Astrocyte of the hippocampus (primary cell): ENCODE measurements at regions not wholly inside any gene's neighbourhood (a gene's known extent, or its start where the extent isn't known, plus 50 kb on each side); places are given as distances from the start of the nearest gene placed in this dataset.
"Not testable (repeated sequence)": the region's sequence is repeated elsewhere in the genome, so short reads cannot be mapped to it uniquely, and the experiment has no call there.

Experiments used
- DNase-seq: peaks from one replicate; pipeline ENCODE4 v3.0.0; 2011; ENCODE audit warnings: low read depth, low spot score

GRCh38 chr16:59881376-59881775, 1147.3 kb upstream of the GOT2 start:
- DNase-seq, result no peak

- peak; percentile 36 for DNase-seq
These were observed 1146.5 kb upstream of the GOT2 start for GRCh38 chr16:59880611-59881010.

GRCh38 chr16:59878999-59879398, 1144.9 kb upstream of the GOT2 start:
- DNase-seq, result no peak

DNA sequence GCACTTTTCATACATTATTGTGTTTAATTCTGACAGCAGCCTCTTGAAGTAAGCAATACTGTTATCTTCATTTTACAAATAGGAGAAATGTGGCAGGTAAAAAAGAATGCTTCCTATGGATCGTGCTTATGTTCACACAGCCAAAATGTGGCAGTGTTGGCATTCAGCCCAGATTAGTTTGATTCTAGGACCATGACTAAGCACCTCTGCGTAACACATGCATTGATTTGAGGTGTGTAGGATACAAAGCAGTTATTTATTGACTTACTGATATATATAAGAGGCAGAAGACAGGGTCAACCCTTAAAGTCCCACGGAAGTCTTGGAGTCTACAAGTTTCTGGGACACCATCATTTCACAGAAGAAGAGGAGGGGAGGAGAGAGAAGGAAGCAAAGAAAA, 1144.4 kb upstream of the GOT2 start:
- peak; percentile 85 for DNase-seq

DNA sequence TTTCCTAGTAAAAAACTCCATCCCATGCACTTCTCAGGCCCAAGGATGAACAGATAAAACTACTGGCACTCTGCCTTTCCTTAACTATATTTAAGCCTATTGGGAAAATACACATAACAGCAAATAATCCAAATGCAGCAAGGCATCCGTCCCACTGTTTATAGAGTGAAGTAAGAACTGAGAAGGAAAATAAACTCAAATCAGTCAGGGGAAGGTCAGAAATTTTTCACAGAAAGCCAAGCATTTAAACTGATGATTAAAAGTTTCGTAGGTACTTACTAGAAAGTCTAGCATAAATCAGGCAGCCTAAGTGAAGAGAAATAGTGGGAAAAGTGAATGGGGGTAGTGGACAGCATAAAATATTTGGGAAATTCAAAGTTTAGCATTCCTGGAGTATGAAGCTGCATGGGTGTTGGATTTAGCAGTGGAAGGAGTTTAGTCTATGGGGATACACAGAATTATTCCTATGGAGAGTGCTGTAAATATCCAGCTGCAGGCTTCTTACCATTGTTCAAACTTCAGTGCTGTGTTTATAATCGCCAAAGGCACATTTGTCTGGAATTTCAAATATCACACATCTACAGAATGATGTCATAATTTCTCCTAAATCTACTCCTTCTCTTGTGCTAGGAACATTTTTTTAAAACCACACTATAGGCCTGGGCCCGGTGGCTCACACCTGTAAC, 1131.0 kb upstream of the GOT2 start:
- no peak for DNase-seq

DNA sequence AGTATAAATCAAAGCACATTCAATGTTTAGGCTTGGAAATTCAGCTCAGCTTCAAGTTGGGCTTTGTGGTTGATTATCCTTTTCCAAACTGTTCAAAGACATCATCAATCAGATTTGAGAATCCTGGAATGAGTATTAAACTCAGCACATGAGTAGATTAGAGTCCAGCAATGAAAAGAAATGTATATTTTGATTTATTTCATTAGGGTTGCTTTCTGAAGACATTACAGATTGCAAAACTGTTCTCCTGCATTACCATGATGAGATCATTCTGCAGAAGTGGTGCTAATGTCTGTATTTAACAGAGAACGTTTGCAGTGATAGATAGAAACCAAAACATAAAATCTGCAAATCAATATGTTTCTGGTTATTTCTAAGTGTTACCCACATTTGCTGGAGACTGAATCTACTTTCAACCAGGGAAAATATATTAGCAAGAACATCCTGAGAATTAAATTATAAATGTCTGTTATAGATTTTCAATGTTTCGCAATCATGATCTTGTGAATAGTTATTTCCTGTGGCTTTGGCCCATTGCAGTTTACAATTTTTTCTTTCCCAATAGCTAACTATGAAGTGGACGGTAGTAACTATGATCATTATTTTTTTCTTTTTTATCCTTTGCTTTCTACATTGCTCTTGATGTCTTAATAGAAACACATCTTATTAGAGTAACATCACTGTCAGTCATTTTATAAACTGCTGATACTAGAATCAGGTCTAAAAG, 1125.7 kb upstream of the GOT2 start:
- DNase-seq, result no peak

DNA sequence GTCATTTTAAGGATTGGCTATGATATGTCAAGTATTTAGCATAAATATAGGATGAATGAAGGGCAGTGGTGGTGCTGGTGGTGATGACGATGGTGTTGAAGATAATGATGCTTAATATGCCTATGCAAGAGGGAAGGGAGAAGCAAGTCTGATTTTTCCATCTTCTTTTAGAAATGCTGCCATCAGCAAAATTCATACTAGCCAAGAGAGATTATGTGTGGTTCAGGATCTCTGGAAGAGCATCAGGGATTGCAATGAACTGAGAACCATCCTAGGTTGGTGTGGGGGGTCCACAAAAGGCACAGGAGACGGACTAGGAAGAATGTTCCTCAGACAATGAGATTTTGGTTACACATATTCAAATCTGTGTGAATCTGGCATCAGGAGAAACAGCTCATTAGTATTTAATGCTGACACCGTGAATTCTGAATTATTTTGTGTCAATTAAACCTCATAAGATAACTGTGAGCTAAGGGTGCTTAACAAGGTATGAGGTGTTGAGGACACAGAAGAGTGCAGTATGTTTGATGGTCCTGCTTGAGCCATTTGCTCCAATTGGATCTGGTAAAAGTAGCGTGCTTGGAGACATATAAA, 1120.8 kb upstream of the GOT2 start:
- no peak for DNase-seq

GRCh38 chr16:59849716-59850115, 1115.6 kb upstream of the GOT2 start:
- no peak for DNase-seq

DNA sequence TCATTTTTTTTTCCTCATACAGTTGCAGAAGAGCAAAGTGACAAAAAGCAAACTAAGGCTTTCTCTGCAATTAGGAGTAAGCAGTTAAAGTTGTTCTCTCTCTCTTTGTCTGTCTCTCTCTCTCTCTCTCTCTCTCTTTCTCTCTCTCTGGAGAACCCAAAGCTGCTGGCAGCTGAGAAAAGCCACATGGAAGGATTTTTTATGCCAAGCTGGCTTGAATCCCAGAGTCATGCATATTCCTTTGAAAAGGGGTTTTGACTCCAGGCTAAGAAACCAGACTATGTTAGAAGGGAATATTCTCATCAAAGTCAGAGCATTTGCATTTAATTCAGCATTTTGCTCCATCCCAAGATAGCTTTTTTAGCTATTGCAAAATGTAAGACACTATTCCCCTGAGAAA, 1114.2 kb upstream of the GOT2 start:
- DNase-seq, result peak; percentile 91

DNA sequence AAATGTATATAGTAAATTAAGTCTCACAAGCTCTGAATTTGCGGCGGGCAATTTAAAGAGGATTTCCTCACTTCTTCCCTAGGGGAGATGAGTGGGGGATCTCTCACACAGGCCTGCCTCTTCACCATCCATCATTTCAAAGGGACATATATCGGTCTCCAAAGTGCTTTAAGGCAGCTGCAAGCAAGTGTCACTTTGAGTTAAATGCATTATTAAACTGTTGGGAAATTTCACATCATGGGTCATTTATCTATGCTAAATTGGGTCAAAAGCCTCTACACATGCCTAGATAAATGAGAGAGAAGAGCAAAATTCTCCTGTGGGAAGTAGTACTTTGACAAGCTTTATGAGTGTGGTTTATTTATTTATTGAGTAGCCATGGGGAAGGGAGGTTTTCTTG, 1106.1 kb upstream of the GOT2 start:
- no peak for DNase-seq

GRCh38 chr16:59826767-59827166, 1092.7 kb upstream of the GOT2 start:
- DNase-seq, result no peak

GRCh38 chr16:59809488-59809887, 1075.4 kb upstream of the GOT2 start:
- not testable (repeated sequence) for DNase-seq

DNA sequence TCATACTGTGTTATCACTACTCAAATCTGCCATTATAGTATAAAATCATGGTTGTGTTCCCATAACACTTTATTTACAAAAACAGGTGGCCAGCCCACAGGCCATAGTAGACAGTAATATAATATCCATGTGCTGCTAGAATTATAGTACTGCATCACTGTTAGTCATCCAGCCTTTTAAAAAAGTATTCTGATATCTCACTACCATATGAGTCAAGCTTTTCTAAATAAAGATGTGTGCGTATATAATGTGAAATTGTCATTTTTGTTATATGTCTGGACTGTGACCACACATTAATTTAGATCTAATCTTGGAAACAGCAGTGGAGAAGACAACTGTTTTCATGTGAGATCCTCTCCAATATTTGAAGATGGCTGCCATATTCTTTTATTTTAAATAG, 1049.1 kb upstream of the GOT2 start:
- DNase-seq, result no peak

DNA sequence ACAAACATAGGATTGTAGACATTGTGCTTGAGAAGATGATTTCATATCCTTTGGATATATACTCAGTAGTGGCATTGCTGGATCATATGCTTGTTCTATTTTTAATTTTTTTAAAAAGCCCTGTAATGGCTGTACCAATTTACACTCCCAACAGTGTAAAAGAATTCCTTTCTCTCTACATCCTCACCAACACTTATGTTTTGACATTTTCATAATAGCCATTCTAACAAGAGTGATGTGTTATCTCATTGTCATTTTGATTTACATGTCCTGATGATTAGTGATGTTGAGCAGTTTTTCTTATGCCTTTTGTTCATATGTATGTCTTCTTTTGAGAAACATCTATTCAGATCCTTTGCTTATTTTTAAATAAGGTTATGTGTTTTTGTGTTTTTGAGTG, 1039.2 kb upstream of the GOT2 start:
- no peak for DNase-seq

DNA sequence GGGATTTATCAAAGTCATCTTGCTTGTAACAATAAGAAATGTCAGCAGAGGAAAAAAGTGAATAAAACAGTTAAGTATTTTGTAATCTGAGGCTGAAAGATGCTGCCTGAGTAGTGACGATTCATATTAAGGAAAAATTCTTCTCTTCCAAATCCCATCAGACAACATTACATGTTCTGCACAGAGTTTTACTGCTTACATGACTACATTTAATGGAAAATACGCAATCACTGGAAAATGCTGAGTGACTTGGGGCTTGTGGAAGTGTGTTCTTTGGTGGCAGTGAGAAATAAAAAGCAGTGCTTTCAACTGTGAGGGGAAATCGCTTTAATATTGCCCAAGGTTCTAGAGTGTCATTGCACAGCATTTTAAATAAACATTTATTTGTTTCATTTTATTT, 1025.2 kb upstream of the GOT2 start:
- no peak for DNase-seq

DNA sequence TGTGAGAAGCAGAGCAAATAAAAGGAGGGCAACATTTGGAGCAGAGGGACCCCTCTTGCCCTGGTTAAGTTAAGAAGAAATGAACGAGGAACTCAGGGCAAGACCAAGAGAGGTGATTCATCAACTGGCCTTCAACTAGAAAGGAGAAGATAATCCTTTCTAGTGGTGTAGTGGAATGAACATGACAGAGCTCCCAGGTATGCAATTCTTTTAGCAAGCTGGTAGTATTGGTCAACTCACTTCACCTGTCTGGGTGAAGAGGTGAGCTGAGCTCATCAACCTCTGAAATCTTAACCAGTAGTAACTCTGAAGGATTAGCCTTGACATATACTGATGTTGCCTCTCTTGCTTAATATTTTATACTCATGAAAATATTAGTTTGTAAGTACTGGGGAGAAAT, 1024.7 kb upstream of the GOT2 start:
- peak; percentile 7 for DNase-seq

DNA sequence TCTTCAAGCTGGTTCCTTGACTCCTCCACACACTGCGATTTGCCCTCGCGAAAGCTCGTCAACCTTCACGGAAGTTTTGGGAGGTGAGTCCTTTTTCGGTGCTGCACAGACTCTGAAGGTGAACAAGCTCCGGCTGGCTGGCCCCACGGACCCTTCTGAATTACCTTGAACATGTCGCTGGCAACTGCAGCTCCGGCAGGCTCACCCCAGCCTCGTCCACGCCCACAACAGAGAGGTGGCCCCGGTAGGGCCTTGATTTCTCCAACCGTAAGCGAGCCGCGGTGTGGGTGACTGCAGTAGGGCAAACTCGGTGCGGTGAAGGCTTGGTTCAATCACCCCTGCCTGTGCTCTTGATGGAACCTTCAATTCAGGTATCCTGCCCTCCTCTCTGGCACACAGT, 1020.7 kb upstream of the GOT2 start:
- no peak for DNase-seq

- no peak for DNase-seq
These were observed 1015.7 kb upstream of the GOT2 start for GRCh38 chr16:59749662-59750336.

- DNase-seq, result no peak
These were observed 1014.4 kb upstream of the GOT2 start for GRCh38 chr16:59748531-59748930.

DNA sequence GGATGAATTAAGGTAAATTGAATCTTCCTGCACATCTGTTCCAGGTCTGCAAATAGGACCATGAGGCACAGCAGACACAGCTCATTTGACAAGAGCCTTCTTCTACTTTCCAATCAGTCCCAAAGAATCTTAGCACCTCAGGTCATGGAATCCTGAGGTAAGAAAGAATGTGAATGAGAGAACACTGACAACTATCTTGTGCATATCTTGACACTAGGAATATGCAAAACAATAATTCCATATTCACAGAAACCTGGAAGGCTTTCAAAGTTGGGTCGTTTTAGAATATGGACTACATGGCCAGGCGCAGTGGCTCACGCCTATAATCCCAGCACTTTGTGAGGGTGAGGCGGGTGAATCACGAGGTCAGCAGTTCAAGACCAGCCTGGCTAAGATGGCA, 1009.4 kb upstream of the GOT2 start:
- no peak for DNase-seq

DNA sequence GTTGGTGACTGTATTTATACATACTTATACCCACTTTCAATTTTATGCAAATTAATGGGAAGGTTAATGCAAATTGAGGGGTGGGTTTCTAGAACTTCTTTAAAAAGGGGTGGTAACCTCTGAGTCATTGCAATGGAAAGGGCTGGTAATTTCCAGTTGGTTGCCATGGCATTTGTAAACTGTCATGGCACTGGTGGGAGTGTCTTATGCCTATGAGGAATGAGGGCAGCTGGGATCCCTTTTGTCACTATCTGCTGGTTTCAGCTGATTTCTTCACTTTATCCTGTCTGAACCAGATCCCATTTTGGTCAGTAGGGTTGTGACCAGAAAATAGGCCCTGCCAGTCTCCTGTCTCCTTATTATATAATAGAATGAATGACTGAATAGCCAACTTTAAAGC, 1006.7 kb upstream of the GOT2 start:
- no peak for DNase-seq

- no peak for DNase-seq
These were observed 1003.2 kb upstream of the GOT2 start for GRCh38 chr16:59737274-59737673.

- DNase-seq, result no peak
These were observed 999.2 kb upstream of the GOT2 start for GRCh38 chr16:59733321-59733720.
